Kidney glomerular epithelial cell (primary cell): ENCODE measurements at regions not wholly inside any gene's neighbourhood (a gene's known extent, or its start where the extent isn't known, plus 50 kb on each side); places are given as distances from the start of the nearest gene placed in this dataset.
"Not testable (repeated sequence)": the region's sequence is repeated elsewhere in the genome, so short reads cannot be mapped to it uniquely, and the experiment has no call there.

ENCODE experiments used
- DNase-seq: peaks from one replicate; lab custom pipeline; 2025; lab: John Stamatoyannopoulos, UW

GRCh38 chr3:84245789-84246188, 713.0 kb upstream of the CADM2 start:
- no peak for DNase-seq

- no peak for DNase-seq
Observed at GRCh38 chr3:84260596-84260995, 698.2 kb upstream of the CADM2 start.

GRCh38 chr3:84265768-84266167, 693.0 kb upstream of the CADM2 start:
- DNase-seq, result no peak

GRCh38 chr3:84275532-84275931, 683.3 kb upstream of the CADM2 start:
- DNase-seq, result no peak

GRCh38 chr3:84277562-84278224, 681.1 kb upstream of the CADM2 start:
- DNase-seq, result no peak

GRCh38 chr3:84292128-84292527, 666.7 kb upstream of the CADM2 start:
- no peak for DNase-seq

- DNase-seq, result no peak
Observed at GRCh38 chr3:84299329-84299728, 659.5 kb upstream of the CADM2 start.

GRCh38 chr3:84304214-84304613, 654.6 kb upstream of the CADM2 start:
- no peak for DNase-seq

GRCh38 chr3:84307339-84307738, 651.5 kb upstream of the CADM2 start:
- DNase-seq, result no peak

- DNase-seq, result no peak
Observed at GRCh38 chr3:84308379-84308778, 650.4 kb upstream of the CADM2 start.

GRCh38 chr3:84318273-84318809, 640.4 kb upstream of the CADM2 start:
- no peak for DNase-seq

GRCh38 chr3:84365563-84366278, 593.1 kb upstream of the CADM2 start:
- DNase-seq, result not testable (repeated sequence)
